Activated CD4-positive, alpha-beta T cell treated with anti-CD3 and anti-CD28 coated beads, Interleukin-10, Interleukin-2, amounts not matched to agents 100 ng/mL and 50 ng/mL, durations not matched to agents 16 hours and 8 hours (primary cell): ENCODE measurements at regions not wholly inside any gene's neighbourhood (a gene's known extent, or its start where the extent isn't known, plus 50 kb on each side); places are given as distances from the start of the nearest gene placed in this dataset.

Experiments used
- DNase-seq: peaks from one replicate; pipeline ENCODE4 v3.0.0-alpha.2; 2020

- no peak for DNase-seq
Observed at GRCh38 chr3:13133471-13133981, 60.3 kb upstream of the IQSEC1 start.

GRCh38 chr3:13132731-13133410, 59.6 kb upstream of the IQSEC1 start:
- no peak for DNase-seq

GRCh38 chr3:13132281-13132680, 59.1 kb upstream of the IQSEC1 start:
- DNase-seq = no peak

- DNase-seq = no peak
Observed at GRCh38 chr3:13130464-13131193, 57.4 kb upstream of the IQSEC1 start.

GRCh38 chr3:13125092-13126015, 52.1 kb upstream of the IQSEC1 start:
- no peak for DNase-seq

GRCh38 chr3:13124631-13125030, 51.4 kb upstream of the IQSEC1 start:
- DNase-seq = no peak

GRCh38 chr3:13123765-13124164, 50.5 kb upstream of the IQSEC1 start:
- no peak for DNase-seq

- no peak for DNase-seq
Observed at GRCh38 chr3:13123013-13123654, 49.9 kb upstream of the IQSEC1 start.
